Fibroblast of villous mesenchyme (primary cell): ENCODE measurements at regions not wholly inside any gene's neighbourhood (a gene's known extent, or its start where the extent isn't known, plus 50 kb on each side); places are given as distances from the start of the nearest gene placed in this dataset.

Experiments
- DNase-seq: peaks from one replicate; pipeline ENCODE4 v3.0.0-alpha.2; 2010; ENCODE audit warnings: low read depth
- H3K4me3 ChIP-seq: 2 replicates; pipeline ENCODE4 v1.5.1; 2011; ENCODE audit warnings: low read depth, mild to moderate bottlenecking, low read length
- TF ChIP-seq, protein P1 (sequence below): IDR thresholded peaks from 2 replicates; pipeline ENCODE4 v1.5.1; 2012; ENCODE audit warnings: low read depth, mild to moderate bottlenecking, low read length; ENCODE audit not compliant: insufficient read depth

- peak; percentile 55 for DNase-seq
- H3K4me3 ChIP-seq: no peak overlapping the region
- TF ChIP-seq, protein P1, sequence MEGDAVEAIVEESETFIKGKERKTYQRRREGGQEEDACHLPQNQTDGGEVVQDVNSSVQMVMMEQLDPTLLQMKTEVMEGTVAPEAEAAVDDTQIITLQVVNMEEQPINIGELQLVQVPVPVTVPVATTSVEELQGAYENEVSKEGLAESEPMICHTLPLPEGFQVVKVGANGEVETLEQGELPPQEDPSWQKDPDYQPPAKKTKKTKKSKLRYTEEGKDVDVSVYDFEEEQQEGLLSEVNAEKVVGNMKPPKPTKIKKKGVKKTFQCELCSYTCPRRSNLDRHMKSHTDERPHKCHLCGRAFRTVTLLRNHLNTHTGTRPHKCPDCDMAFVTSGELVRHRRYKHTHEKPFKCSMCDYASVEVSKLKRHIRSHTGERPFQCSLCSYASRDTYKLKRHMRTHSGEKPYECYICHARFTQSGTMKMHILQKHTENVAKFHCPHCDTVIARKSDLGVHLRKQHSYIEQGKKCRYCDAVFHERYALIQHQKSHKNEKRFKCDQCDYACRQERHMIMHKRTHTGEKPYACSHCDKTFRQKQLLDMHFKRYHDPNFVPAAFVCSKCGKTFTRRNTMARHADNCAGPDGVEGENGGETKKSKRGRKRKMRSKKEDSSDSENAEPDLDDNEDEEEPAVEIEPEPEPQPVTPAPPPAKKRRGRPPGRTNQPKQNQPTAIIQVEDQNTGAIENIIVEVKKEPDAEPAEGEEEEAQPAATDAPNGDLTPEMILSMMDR: no peak
Measured at GRCh38 chr5:24788829-24789514, 144.2 kb upstream of the CDH10 start.

DNA sequence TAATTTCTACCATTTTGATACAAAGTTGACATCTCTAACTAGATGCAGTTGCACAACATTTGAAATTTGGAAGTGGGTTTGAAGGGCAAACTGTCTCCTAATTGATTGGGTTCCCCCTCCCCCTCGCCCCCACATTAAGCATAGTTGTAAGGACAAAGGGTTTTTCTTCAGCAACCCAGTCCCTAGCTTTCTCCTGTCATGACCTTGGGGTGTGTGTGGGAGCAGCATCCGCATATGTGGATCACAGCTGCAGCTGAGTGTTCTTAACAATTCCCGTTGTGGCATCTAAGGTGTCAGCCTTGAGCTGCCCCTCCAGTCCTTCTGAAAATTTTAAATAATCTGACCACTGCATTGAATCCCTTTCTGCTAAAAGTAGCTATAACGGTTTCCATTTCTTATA, 141.3 kb upstream of the CDH10 start:
- TF ChIP-seq, protein P1: no peak
- no peak for DNase-seq
- no peak overlapping the region for H3K4me3 ChIP-seq

DNA sequence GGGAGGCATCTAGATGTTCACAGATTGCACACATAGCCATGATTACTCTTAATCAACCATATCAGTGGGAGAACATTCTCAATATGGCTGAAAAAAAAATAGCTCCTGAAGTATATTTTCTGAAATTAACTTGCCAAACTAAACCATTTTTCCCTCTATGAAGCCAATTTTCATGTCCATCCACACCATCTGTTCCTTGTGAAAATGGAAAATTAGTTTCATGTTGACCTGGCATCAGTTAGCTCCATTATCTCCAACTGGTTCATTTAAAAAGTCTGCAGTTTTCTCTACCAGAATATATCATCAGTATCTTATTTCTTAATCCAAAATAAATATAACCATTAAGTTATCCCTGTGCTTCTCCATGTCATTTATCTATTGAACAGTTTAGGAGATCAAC, 138.8 kb upstream of the CDH10 start:
- no peak for DNase-seq
- TF ChIP-seq, protein P1: no peak
- H3K4me3 ChIP-seq: no peak overlapping the region

DNA sequence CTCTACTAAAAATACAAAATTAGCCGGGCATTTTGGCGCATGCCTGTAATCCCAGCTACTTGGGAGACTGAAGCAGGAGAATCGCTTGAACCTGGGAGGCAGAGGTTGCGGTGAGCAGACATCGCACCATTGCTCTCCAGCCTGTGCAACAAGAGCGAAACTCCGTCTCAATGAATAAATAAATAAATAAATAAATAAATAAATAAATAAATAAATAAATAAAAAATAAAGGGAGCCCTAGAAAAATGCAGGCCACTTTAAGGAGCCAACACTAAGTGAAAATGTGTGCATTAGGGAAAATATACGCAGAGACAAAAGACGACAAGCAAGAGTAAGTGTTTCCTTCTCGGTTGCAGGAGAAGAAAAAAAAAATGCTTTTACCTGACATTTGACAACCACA, 132.6 kb upstream of the CDH10 start:
- H3K4me3 ChIP-seq: no peak overlapping the region
- DNase-seq: no peak
- TF ChIP-seq, protein P1: no peak

DNA sequence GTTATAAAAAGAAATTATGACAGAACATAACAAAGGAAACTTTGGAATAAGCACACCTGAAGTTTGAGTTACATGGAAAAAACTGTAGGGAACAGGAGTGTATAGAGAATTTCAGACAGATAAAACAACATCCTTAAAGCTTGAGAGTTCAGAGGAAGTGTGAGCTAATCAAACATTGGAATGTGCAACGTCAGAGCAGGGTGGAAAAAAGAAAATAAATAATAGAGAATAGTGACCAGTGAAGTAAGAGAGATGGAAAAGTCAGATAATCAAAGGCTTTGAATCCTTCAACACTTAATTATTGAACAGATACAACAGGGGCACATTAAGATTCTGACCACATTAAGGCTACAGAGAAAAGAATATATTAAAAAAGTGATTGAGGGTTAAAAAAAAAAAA, 128.5 kb upstream of the CDH10 start:
- TF ChIP-seq, protein P1: no peak
- no peak overlapping the region for H3K4me3 ChIP-seq
- peak; percentile 2 for DNase-seq

- no peak for DNase-seq
- no peak overlapping the region for H3K4me3 ChIP-seq
- TF ChIP-seq, protein P1: no peak
Measured at GRCh38 chr5:24767086-24767485, 122.3 kb upstream of the CDH10 start.

DNA sequence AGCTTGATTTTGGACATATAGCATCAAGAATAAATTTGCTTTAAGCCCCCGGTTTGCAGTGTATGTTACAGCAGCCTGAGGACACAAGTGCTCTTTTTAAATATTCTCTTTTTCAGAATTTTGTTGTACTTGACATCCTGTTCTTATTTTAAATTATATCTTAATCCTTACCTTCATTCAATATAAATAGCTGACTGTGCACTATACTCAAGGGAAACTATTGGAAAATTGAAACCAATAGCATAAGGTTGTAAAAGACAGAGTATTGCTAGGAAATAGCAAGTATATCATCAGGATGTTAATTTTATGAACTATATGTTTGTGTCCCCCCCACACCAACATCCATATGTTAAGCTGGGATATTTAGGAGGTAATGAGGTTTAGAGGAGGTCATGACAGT, 120.4 kb upstream of the CDH10 start:
- no peak overlapping the region for H3K4me3 ChIP-seq
- no peak for DNase-seq
- TF ChIP-seq, protein P1: no peak
